ENCODE measurements at regions not wholly inside any gene's neighbourhood (a gene's known extent, or its start where the extent isn't known, plus 50 kb on each side); places are given as distances from the start of the nearest gene placed in this dataset.

- no peak for TF ChIP-seq POLR2A (IDR thresholded peaks at IDR 0.05)
- TF ChIP-seq CTCF (IDR thresholded peaks at IDR 0.05) = no peak
- TF ChIP-seq EP300 (IDR thresholded peaks at IDR 0.05) = no peak
- Histone ChIP-seq H3K9me3 (no peaks in the 10 kb centered on the region), H3K36me3 (no peaks in the 10 kb centered on the region), H3K27ac (no peak overlapping the region), H3K4me1 (no peaks in the 10 kb centered on the region), H3K4me3 (no peak overlapping the region), H3K27me3 (no peaks in the 10 kb centered on the region)
- DNase-seq (ENCODE audit: low spot score in 2 of 2) = no peak
- 89 to 94% methylated on average over 1 of the region's 1 CpG for WGBS, 2 donors
These were observed 353.9 kb upstream of the NAALADL2 start for GRCh38 chr3:174505266-174505665.

GRCh38 chr3:174524203-174524602, 334.9 kb upstream of the NAALADL2 start:
- H3K27ac ChIP-seq = no peak overlapping the region
- TF ChIP-seq POLR2A (IDR thresholded peaks at IDR 0.05) (no peak), CTCF (IDR thresholded peaks at IDR 0.05) (no peak), EP300 (IDR thresholded peaks at IDR 0.05) (no peak)
- DNase-seq (ENCODE audit: low spot score in 2 of 2) = no peak
- H3K9me3 ChIP-seq = no peaks in the 10 kb centered on the region
- no peaks in the 10 kb centered on the region for H3K36me3 ChIP-seq
- no peaks in the 10 kb centered on the region for H3K4me1 ChIP-seq
- no peaks in the 10 kb centered on the region for H3K27me3 ChIP-seq
- H3K4me3 ChIP-seq = no peak overlapping the region
- 91 to 98% methylated on average over 3 of the region's 3 CpGs for WGBS, 2 donors

GRCh38 chr3:174529298-174529697, 329.8 kb upstream of the NAALADL2 start:
- no peak for TF ChIP-seq CTCF (IDR thresholded peaks at IDR 0.05)
- no peak for TF ChIP-seq POLR2A (IDR thresholded peaks at IDR 0.05)
- no peak for TF ChIP-seq EP300 (IDR thresholded peaks at IDR 0.05)
- no peaks in the 10 kb centered on the region for H3K27me3 ChIP-seq
- whole genome bisulfite sequencing, 2 donors = 71 to 90% methylated on average over 3 of the region's 3 CpGs
- no peaks in the 10 kb centered on the region for H3K36me3 ChIP-seq
- DNase-seq (ENCODE audit: low spot score in 2 of 2) = no peak
- H3K9me3 ChIP-seq = no peaks in the 10 kb centered on the region
- no peak overlapping the region for H3K27ac ChIP-seq
- no peak overlapping the region for H3K4me3 ChIP-seq
- no peaks in the 10 kb centered on the region for H3K4me1 ChIP-seq

- no peaks in the 10 kb centered on the region for H3K9me3 ChIP-seq
- DNase-seq (ENCODE audit: low spot score in 2 of 2) = no peak
- H3K27ac ChIP-seq = no peak overlapping the region
- H3K36me3 ChIP-seq = no peaks in the 10 kb centered on the region
- H3K4me1 ChIP-seq = no peaks in the 10 kb centered on the region
- TF ChIP-seq EP300 (IDR thresholded peaks at IDR 0.05) (no peak), CTCF (IDR thresholded peaks at IDR 0.05) (no peak), POLR2A (IDR thresholded peaks at IDR 0.05) (no peak)
- no peaks in the 10 kb centered on the region for H3K27me3 ChIP-seq
- 92 to 94% methylated on average over 5 of the region's 5 CpGs for WGBS, 2 donors
- no peak overlapping the region for H3K4me3 ChIP-seq
These were observed 327.7 kb upstream of the NAALADL2 start for GRCh38 chr3:174531262-174531982.

- 71 to 83% methylated on average over 1 of the region's 1 CpG for WGBS, 2 donors
- Histone ChIP-seq H3K9me3 (no peaks in the 10 kb centered on the region), H3K4me1 (no peaks in the 10 kb centered on the region), H3K27ac (no peak overlapping the region), H3K4me3 (no peak overlapping the region), H3K27me3 (no peaks in the 10 kb centered on the region), H3K36me3 (no peaks in the 10 kb centered on the region)
- no peak for TF ChIP-seq POLR2A (IDR thresholded peaks at IDR 0.05)
- no peak for TF ChIP-seq CTCF (IDR thresholded peaks at IDR 0.05)
- no peak for TF ChIP-seq EP300 (IDR thresholded peaks at IDR 0.05)
- no peak for DNase-seq (ENCODE audit: low spot score in 2 of 2)
These were observed 326.9 kb upstream of the NAALADL2 start for GRCh38 chr3:174532216-174532615.

Data from tibial nerve (tissue), 4 donors.